ENCODE measurements at regions not wholly inside any gene's neighbourhood (a gene's known extent, or its start where the extent isn't known, plus 50 kb on each side); places are given as distances from the start of the nearest gene placed in this dataset.

- TF ChIP-seq CTCF (IDR thresholded peaks at IDR 0.05) (no peak), POLR2A (IDR thresholded peaks at IDR 0.05) (no peak)
Observed at GRCh38 chr18:27478459-27478858, 293.4 kb upstream of the CHST9 start.
